ENCODE measurements at regions not wholly inside any gene's neighbourhood (a gene's known extent, or its start where the extent isn't known, plus 50 kb on each side); places are given as distances from the start of the nearest gene placed in this dataset.
"Not testable (repeated sequence)": the region's sequence is repeated elsewhere in the genome, so short reads cannot be mapped to it uniquely, and the experiment has no call there.

DNA sequence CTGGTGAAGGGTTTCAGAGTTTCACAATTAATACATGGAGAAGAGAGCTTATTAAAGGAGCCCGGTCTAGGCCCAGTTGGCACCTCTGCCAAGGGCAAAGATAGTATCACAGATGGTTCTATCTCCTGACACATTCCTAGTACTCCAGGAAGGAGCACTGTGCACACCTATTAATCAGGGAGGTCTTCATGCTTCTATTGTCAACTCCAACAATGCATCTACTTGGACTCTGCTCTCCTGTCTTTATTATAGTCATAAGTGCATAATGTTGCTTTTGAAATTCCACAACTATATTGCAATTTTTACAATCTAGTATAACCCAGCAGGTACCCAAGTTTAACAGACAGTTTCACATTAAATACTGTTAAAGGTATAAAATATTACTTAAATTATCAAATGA lies 174.5 kb upstream of the TSC22D1 start:
- no peak for DNase-seq (ENCODE audit: low read depth in 2 of 2)

DNA sequence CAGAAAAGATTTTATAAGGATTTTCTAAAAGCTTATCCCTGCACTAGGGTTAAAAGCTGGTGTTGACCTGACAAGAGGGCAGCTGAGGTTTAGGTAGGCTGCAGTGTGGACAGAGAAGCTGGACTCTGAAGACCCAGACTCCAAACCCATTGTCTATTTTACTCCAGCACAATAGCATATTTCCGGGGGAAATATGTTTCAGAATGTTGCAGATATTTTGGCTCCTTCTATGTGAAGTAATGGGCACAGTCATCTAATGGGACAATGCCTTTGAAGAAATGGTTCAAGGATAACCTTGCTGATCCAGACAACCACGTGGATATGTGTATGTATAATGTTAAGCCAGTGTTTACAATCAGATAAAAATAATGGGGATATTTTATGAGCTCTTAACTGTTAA lies 173.8 kb upstream of the TSC22D1 start:
- DNase-seq (ENCODE audit: low read depth in 2 of 2), result peak in 1 of 2 donors; percentile 34

- no peak for DNase-seq (ENCODE audit: low read depth in 2 of 2)
Observed at GRCh38 chr13:44748439-44748838, 172.3 kb upstream of the TSC22D1 start.

- DNase-seq (ENCODE audit: low read depth in 2 of 2), result no peak
Observed at GRCh38 chr13:44747179-44747578, 171.0 kb upstream of the TSC22D1 start.

- DNase-seq (ENCODE audit: low read depth in 2 of 2), result no peak
Observed at GRCh38 chr13:44746690-44747089, 170.6 kb upstream of the TSC22D1 start.

GRCh38 chr13:44744880-44745633 lies 168.9 kb upstream of the TSC22D1 start:
- no peak for DNase-seq (ENCODE audit: low read depth in 2 of 2)

DNA sequence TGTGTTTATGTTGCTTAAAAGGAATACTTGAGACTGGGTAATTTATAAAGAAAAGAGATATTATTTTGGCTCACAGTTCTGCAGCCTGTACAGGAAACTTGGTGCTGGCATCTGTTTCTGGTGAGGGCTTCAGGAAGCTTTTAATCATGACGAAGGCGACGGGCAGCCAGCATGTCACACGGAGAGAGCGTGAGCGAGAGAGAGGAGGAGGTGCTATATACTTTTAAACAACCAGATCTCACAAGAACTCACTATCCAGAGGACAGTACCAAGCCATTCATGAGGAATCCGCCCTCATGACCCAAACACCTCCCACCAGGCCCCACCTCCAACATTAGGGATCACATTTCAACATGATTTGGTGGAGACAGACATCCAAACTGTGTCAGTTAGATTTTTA lies 163.4 kb upstream of the TSC22D1 start:
- peak in 1 of 2 donors; percentile 69 for DNase-seq (ENCODE audit: low read depth in 2 of 2)

DNA sequence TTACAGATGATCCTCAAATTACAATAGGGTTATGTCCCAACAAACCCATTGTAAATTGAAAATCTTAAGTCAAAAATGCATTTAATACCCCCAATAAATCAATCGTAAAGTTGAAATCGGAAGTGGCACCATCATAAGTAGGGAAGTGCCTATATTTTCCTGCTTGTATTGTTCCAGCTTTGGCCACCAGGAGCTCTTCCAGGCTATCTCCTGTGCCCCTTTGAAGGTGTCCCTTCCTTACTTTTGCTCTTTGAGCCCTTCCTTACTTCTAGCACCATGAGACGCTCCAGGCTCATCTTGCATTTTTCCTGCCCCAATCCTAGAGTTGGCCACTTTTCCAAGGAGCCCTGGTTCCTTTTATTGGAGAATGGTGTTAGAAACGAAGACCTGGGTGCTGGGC lies 163.0 kb upstream of the TSC22D1 start:
- DNase-seq (ENCODE audit: low read depth in 2 of 2), result no peak

- DNase-seq (ENCODE audit: low read depth in 2 of 2), result no peak
Observed at GRCh38 chr13:44738463-44738862, 162.3 kb upstream of the TSC22D1 start.

DNA sequence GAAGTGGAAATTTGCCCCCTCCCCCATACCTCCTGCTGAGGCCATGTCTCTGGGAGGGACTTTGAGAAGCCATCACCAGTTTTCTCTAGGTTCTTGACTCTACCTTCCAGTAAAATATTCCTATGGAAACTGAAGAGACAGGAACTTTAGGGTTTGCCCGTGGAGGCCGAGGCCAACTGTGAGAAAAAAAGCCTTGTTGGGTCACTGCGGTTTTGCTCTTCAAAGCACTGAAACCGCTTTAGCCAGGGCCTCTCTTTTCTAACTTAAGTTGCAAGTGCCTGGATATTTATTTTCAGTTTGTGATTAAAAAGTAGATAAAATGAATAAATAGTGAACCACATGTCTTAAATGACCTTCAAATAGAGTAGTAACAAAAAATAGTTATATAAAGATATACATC lies 159.7 kb upstream of the TSC22D1 start:
- DNase-seq (ENCODE audit: low read depth in 2 of 2), result no peak

DNA sequence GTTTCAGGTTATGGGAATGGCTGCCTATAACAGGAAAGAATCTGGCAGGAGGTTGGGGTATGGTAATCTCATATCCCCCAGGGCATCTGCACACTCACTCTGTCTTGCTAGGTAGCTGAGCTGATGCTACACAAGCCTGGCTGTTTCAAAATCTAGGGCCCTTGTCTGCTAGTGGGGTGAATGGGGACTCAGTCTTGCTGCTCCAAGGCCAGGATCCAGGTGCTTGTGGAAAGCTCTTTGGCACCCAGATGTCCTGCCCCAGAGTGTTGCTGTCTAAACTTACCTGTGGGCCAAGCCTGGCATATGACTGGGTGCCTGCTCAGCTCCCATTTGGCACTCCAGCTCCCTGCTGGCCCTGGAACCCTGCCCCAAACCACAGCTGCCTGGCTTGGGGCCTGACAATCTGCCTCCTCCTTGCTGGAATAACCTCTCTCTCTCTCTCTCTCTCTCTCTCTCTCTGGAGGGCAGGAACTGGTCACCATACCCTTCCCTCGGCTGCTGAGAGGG lies 158.1 kb upstream of the TSC22D1 start:
- no peak for DNase-seq (ENCODE audit: low read depth in 2 of 2)

- DNase-seq (ENCODE audit: low read depth in 2 of 2), result no peak
Observed at GRCh38 chr13:44732503-44733098, 156.5 kb upstream of the TSC22D1 start.

DNA sequence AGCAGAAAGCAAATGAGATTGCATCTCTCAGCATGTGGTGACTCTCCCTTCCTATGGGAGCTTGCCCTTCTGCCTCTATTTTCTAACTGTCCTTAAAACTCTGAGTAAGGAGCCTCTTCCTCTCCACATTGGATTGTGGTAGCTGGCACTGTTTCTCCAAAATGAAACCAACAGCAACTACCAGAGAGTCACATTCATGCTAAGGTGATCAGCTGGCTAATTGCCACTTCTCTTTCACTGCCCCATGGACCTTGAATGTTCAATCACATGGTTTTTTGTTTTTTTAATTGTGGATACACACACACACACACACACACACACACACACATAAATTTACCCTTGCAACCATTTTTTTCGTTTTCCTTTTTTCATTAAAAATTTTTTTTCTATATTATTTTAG lies 154.7 kb upstream of the TSC22D1 start:
- DNase-seq (ENCODE audit: low read depth in 2 of 2), result no peak

DNA sequence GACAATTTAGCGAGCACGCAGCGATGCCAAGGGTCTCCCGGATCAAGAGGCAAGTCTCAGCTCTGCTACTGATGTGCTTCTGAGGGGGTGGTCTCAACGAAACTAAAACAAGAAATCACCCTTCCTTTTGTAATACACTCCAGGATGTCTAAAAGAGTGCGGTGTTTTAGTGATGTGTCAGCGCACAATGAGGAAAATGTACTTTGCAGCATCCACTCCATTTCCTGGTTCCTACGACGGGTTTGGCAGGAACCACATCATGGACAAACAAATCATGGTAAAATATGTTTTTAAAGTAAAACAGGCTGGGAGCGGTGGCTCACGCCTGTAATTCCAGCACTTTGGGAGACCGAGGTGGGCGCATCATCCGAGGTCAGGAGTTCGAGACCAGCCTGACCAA lies 154.0 kb upstream of the TSC22D1 start:
- no peak for DNase-seq (ENCODE audit: low read depth in 2 of 2)

GRCh38 chr13:44727591-44727990 lies 151.5 kb upstream of the TSC22D1 start:
- DNase-seq (ENCODE audit: low read depth in 2 of 2), result not testable (repeated sequence)

DNA sequence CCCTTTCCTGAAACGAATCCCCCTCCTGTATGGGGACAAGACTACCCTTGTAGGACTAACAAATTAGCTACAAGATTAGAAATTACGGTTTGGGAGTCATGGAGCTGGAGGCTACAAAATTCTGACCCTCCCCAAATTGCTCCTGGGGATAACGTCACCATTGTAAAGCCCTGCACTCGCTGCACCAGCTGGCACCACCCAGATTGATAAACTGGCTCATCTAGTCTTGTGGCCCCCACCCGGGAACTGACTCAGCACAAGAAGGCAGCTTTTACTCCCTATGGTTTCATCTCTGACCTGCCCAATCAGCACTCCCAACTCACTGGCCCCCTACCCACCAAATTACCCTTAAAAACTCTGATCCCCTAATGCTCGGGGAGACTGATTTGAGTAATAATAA lies 150.6 kb upstream of the TSC22D1 start:
- no peak for DNase-seq (ENCODE audit: low read depth in 2 of 2)

GRCh38 chr13:44726214-44726613 lies 150.1 kb upstream of the TSC22D1 start:
- no peak for DNase-seq (ENCODE audit: low read depth in 2 of 2)

- peak in 1 of 2 donors; percentile 49 for DNase-seq (ENCODE audit: low read depth in 2 of 2)
Observed at GRCh38 chr13:44719857-44720671, 143.9 kb upstream of the TSC22D1 start.

GRCh38 chr13:44718467-44718866 lies 142.3 kb upstream of the TSC22D1 start:
- DNase-seq (ENCODE audit: low read depth in 2 of 2), result no peak

GRCh38 chr13:44715287-44716230 lies 139.4 kb upstream of the TSC22D1 start:
- no peak for DNase-seq (ENCODE audit: low read depth in 2 of 2)

GRCh38 chr13:44713788-44714469 lies 137.8 kb upstream of the TSC22D1 start:
- DNase-seq (ENCODE audit: low read depth in 2 of 2), result peak in 1 of 2 donors; percentile 78

Measured in dermis microvascular lymphatic vessel endothelial cell (primary cell).